HFFc6 (cell line): ENCODE measurements at regions not wholly inside any gene's neighbourhood (a gene's known extent, or its start where the extent isn't known, plus 50 kb on each side); places are given as distances from the start of the nearest gene placed in this dataset.
A peak's percentile ranks its signal among the peaks of the same experiment; 100 is the strongest.

Source experiments
- DNase-seq: peaks from one replicate; pipeline ENCODE4 v3.0.0-alpha.2; 2018
- H3K27ac Mint-ChIP-seq: 2 replicates; pipeline ENCODE4 v1.8.0; 2020; ENCODE audit warnings: mild to moderate bottlenecking, mixed read lengths
- H3K27me3 Mint-ChIP-seq: 2 replicates; pipeline ENCODE4 v1.8.0; 2021; ENCODE audit warnings: mild to moderate bottlenecking, moderate library complexity, mixed read lengths; ENCODE audit not compliant: insufficient read depth
- H3K36me3 Mint-ChIP-seq: 2 replicates; pipeline ENCODE4 v1.8.0; 2021; ENCODE audit warnings: low read depth, mixed read lengths
- H3K4me1 Mint-ChIP-seq: 2 replicates; pipeline ENCODE4 v1.8.0; 2020; ENCODE audit warnings: low read depth, mixed read lengths
- H3K4me3 Mint-ChIP-seq: 2 replicates; pipeline ENCODE4 v1.8.0; 2020; ENCODE audit warnings: mild to moderate bottlenecking, moderate library complexity, mixed read lengths
- H3K9me3 Mint-ChIP-seq: 2 replicates; pipeline ENCODE4 v1.8.0; 2020; ENCODE audit warnings: mild to moderate bottlenecking, mixed read lengths
- CTCF ChIP-seq: fragments of 200-600 bp; sonication (generic); IDR thresholded peaks from 2 replicates; pipeline ENCODE4 v1.5.0; 2021; ENCODE audit warnings: antibody characterized with exemption, mild to moderate bottlenecking

GRCh38 chr2:180759631-180760030, 220.8 kb upstream of the UBE2E3 start:
- no peaks in the 10 kb centered on the region for H3K9me3 Mint-ChIP-seq
- H3K4me3 Mint-ChIP-seq: no peak overlapping the region
- H3K27me3 Mint-ChIP-seq: no peaks in the 10 kb centered on the region
- no peak for TF ChIP-seq CTCF
- H3K27ac Mint-ChIP-seq: no peak overlapping the region
- no peak for DNase-seq
- peaks cover 33% of the 10 kb centered on the region for H3K4me1 Mint-ChIP-seq
- no peaks in the 10 kb centered on the region for H3K36me3 Mint-ChIP-seq

DNA sequence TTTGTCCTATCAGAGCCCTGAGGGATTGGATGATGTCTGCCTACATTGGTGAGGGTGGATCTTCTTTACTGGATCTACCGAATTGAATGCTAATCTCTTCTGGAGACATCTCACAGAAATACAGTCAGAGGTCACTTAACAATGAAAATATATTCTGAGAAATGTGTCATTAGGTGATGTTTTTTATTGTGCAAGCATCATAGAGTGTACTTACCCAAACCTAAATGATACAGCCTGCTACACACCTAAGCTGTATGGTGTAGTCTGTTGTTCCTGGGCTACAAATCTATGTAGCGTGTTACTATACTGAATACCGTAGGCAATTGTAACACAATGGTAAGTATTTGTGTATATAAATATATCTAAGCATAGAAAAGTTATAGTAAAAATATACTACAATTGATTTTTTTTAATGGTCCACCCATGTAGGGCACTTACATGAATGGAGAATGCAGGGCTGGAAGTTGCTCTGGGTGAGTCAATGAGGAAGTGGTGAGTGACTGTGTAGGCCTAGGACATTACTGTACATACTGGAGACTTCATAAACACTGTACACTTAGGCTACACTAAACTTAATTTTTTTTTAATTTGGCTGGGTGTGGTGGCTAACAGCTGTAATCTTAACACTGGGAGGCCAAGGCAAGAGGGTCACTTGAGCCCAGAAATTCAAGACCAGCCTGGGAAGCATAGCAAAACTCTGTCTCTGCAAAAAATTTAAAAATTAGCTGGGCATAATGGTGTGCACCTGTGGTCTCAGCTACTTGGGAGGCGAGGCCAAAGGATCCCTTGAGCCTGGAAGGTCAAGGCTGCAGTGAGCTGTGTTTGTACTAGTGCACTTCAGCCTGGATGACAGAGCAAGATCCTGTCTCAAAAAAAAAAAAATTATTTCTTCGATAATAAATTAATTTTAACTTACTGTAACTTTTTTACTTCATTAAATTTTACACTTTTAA, 226.3 kb upstream of the UBE2E3 start:
- Mint-ChIP-seq H3K4me1 (peaks cover 22% of the 10 kb centered on the region), H3K27me3 (peaks cover 2% of the 10 kb centered on the region; the same call in 1 of the 2 replicates), H3K9me3 (no peaks in the 10 kb centered on the region), H3K27ac (peak overlapping the region; percentile 73), H3K36me3 (no peaks in the 10 kb centered on the region), H3K4me3 (no peak overlapping the region)
- DNase-seq: peak; percentile 50
- no peak for TF ChIP-seq CTCF

DNA sequence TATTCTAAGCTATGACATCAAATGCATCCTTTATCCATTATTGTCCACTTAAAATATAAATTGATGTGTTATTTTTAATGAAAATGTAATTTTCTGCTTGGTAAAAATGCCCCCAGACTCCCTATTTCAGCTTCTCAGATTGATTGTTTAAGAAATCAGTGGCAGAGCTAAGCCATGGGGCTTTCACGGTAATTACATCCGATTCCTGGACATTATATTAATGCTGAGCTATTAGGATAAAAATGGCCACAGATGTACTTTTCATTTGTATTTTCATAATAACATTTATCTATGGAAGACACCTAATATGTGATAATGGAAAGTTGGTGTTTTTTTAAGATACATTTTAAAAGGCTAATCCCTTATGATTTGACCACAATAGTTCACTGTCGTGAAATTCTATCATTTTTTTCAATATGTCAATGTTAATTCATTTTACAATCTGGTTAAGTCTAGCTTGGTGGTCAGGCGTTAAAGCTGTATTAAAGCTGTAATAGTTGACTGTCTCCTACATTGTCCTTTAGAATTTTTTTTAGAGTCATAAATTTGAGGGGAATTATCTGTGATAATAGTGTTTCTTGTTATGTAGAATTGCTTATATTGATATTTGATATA, 229.0 kb upstream of the UBE2E3 start:
- TF ChIP-seq CTCF: no peak
- no peaks in the 10 kb centered on the region; the same call in 1 of the 2 replicates for H3K9me3 Mint-ChIP-seq
- H3K27ac Mint-ChIP-seq: no peak overlapping the region
- peaks cover 35% of the 10 kb centered on the region for H3K4me1 Mint-ChIP-seq
- H3K4me3 Mint-ChIP-seq: no peak overlapping the region
- DNase-seq: no peak
- peaks cover 2% of the 10 kb centered on the region; the same call in 1 of the 2 replicates for H3K27me3 Mint-ChIP-seq
- no peaks in the 10 kb centered on the region for H3K36me3 Mint-ChIP-seq

GRCh38 chr2:180747728-180748127, 232.7 kb upstream of the UBE2E3 start:
- Mint-ChIP-seq H3K9me3 (no peaks in the 10 kb centered on the region; the same call in 1 of the 2 replicates), H3K4me1 (peaks cover 23% of the 10 kb centered on the region), H3K4me3 (no peak overlapping the region), H3K36me3 (no peaks in the 10 kb centered on the region), H3K27me3 (no peaks in the 10 kb centered on the region), H3K27ac (no peak overlapping the region)
- DNase-seq: no peak
- no peak for TF ChIP-seq CTCF

DNA sequence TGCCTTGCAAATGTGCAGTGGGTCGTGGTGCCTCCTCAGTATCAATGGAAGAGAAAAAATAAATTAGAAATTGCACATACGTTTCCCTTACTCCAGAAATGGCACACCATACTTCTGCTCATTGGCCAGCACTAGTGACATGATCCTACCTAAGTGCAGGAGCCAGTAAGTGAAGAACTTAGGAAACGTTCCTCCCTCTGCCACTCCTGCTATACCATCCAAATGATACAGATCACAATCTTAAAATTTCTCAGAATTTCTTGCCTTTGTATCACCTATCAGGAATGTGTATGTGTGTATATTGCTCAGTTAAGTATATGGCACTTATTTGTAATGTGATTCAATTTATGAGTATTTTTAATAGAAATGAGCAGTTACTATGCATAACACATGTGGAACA, 237.0 kb upstream of the UBE2E3 start:
- Mint-ChIP-seq H3K27ac (no peak overlapping the region), H3K36me3 (no peaks in the 10 kb centered on the region), H3K4me3 (no peak overlapping the region), H3K4me1 (peaks cover 31% of the 10 kb centered on the region), H3K27me3 (no peaks in the 10 kb centered on the region), H3K9me3 (no peaks in the 10 kb centered on the region; the same call in 1 of the 2 replicates)
- no peak for DNase-seq
- TF ChIP-seq CTCF: no peak
